ENCODE measurements at regions not wholly inside any gene's neighbourhood (a gene's known extent, or its start where the extent isn't known, plus 50 kb on each side); places are given as distances from the start of the nearest gene placed in this dataset.

GRCh38 chr3:99332276-99332675 lies 306.1 kb upstream of the COL8A1 start:
- Histone ChIP-seq H3K36me3 (no peaks in the 10 kb centered on the region), H3K9me3 (no peaks in the 10 kb centered on the region), H3K4me3 (no peak overlapping the region), H3K4me1 (peaks cover 0 to 4% (median 0%) of the 10 kb centered on the region in 4 donors), H3K27me3 (no peaks in the 10 kb centered on the region), H3K27ac (no peak overlapping the region)
- intact Hi-C loops (cut with DNase I): no loop called here
- no peak for DNase-seq
- 79 to 88% methylated on average over 2 of the region's 2 CpGs for WGBS, 2 donors
- TF ChIP-seq POLR2AphosphoS5 (IDR thresholded peaks at IDR 0.05) (no peak), EP300 (IDR thresholded peaks at IDR 0.05) (no peak), CTCF (IDR thresholded peaks at IDR 0.05) (no peak), POLR2A (IDR thresholded peaks at IDR 0.05) (no peak)

GRCh38 chr3:99330924-99331532 lies 307.4 kb upstream of the COL8A1 start:
- WGBS, 2 donors: 95 to 100% methylated on average over 1 of the region's 1 CpG
- H3K36me3 ChIP-seq: no peaks in the 10 kb centered on the region
- no peak overlapping the region for H3K4me3 ChIP-seq
- intact Hi-C loops (cut with DNase I): no loop called here
- TF ChIP-seq POLR2AphosphoS5 (IDR thresholded peaks at IDR 0.05) (no peak), EP300 (IDR thresholded peaks at IDR 0.05) (no peak), POLR2A (IDR thresholded peaks at IDR 0.05) (no peak), CTCF (IDR thresholded peaks at IDR 0.05) (no peak)
- H3K27me3 ChIP-seq: no peaks in the 10 kb centered on the region
- H3K9me3 ChIP-seq: no peaks in the 10 kb centered on the region
- H3K4me1 ChIP-seq: peaks cover 0 to 4% (median 0%) of the 10 kb centered on the region in 4 donors
- DNase-seq: no peak
- H3K27ac ChIP-seq: no peak overlapping the region

- H3K27me3 ChIP-seq: no peaks in the 10 kb centered on the region
- intact Hi-C loops (cut with DNase I): no loop called here
- H3K9me3 ChIP-seq: no peaks in the 10 kb centered on the region
- H3K27ac ChIP-seq: no peak overlapping the region
- H3K4me1 ChIP-seq: peaks cover 0 to 4% (median 0%) of the 10 kb centered on the region in 4 donors
- 44 to 55% methylated on average over 2 of the region's 2 CpGs for WGBS, 2 donors
- H3K4me3 ChIP-seq: no peak overlapping the region
- TF ChIP-seq POLR2AphosphoS5 (IDR thresholded peaks at IDR 0.05) (no peak), EP300 (IDR thresholded peaks at IDR 0.05) (no peak), CTCF (IDR thresholded peaks at IDR 0.05) (no peak)
- no peak for DNase-seq
- H3K36me3 ChIP-seq: no peaks in the 10 kb centered on the region
Measured at GRCh38 chr3:99330281-99330680, 308.1 kb upstream of the COL8A1 start.

- 14 to 66% methylated on average over 4 of the region's 4 CpGs for WGBS, 2 donors
- peaks cover 0 to 8% (median 4%) of the 10 kb centered on the region in 4 donors for H3K4me1 ChIP-seq
- H3K36me3 ChIP-seq: no peaks in the 10 kb centered on the region
- no peak for DNase-seq
- no peak overlapping the region for H3K4me3 ChIP-seq
- intact Hi-C loops (cut with DNase I): no loop called here
- no peak overlapping the region for H3K27ac ChIP-seq
- no peak for TF ChIP-seq EP300 (IDR thresholded peaks at IDR 0.05)
- no peaks in the 10 kb centered on the region for H3K9me3 ChIP-seq
- no peaks in the 10 kb centered on the region for H3K27me3 ChIP-seq
Measured at GRCh38 chr3:99325402-99325801, 313.0 kb upstream of the COL8A1 start.

- Histone ChIP-seq H3K9me3 (no peaks in the 10 kb centered on the region), H3K36me3 (no peaks in the 10 kb centered on the region), H3K4me3 (no peak overlapping the region), H3K27me3 (no peaks in the 10 kb centered on the region), H3K27ac (no peak overlapping the region), H3K4me1 (peaks cover 0 to 15% (median 8%) of the 10 kb centered on the region in 4 donors)
- intact Hi-C loops (cut with DNase I): no loop called here
- no peak for DNase-seq
- 9 to 35% methylated on average over 3 of the region's 3 CpGs for WGBS, 2 donors
- TF ChIP-seq EP300 (IDR thresholded peaks at IDR 0.05): no peak
- TF ChIP-seq POLR2A (IDR thresholded peaks at IDR 0.05): no peak
- TF ChIP-seq POLR2AphosphoS5 (IDR thresholded peaks at IDR 0.05): no peak
- no peak for TF ChIP-seq CTCF (IDR thresholded peaks at IDR 0.05)
Measured at GRCh38 chr3:99324636-99325203, 313.7 kb upstream of the COL8A1 start.

Measured in sigmoid colon (tissue), 6 donors.